ENCODE measurements at regions not wholly inside any gene's neighbourhood (a gene's known extent, or its start where the extent isn't known, plus 50 kb on each side); places are given as distances from the start of the nearest gene placed in this dataset.
"Not testable (repeated sequence)": the region's sequence is repeated elsewhere in the genome, so short reads cannot be mapped to it uniquely, and the experiment has no call there.

- Mint-ChIP-seq H3K9me3 (peaks cover 22% of the 10 kb centered on the region), H3K27ac (no peak overlapping the region), H3K4me1 (no peaks in the 10 kb centered on the region), H3K4me3 (no peak overlapping the region), H3K27me3 (no peaks in the 10 kb centered on the region), H3K36me3 (no peaks in the 10 kb centered on the region)
- ATAC-seq, result no peak
These were observed 585.1 kb upstream of the GRM3 start for GRCh38 chr7:86058649-86059048.

GRCh38 chr7:86050918-86051317 is 592.8 kb upstream of the GRM3 start:
- H3K9me3 Mint-ChIP-seq, result peaks cover 11% of the 10 kb centered on the region
- no peak overlapping the region for H3K4me3 Mint-ChIP-seq
- no peaks in the 10 kb centered on the region for H3K27me3 Mint-ChIP-seq
- no peaks in the 10 kb centered on the region for H3K4me1 Mint-ChIP-seq
- H3K27ac Mint-ChIP-seq, result no peak overlapping the region
- H3K36me3 Mint-ChIP-seq, result no peaks in the 10 kb centered on the region
- ATAC-seq, result no peak

GRCh38 chr7:86049910-86050309 is 593.8 kb upstream of the GRM3 start:
- Mint-ChIP-seq H3K9me3 (peaks cover 9% of the 10 kb centered on the region), H3K4me3 (no peak overlapping the region)

GRCh38 chr7:86045197-86045596 is 598.5 kb upstream of the GRM3 start:
- not testable (repeated sequence) for H3K36me3 Mint-ChIP-seq, H3K9me3 Mint-ChIP-seq, H3K27me3 Mint-ChIP-seq, ATAC-seq, H3K27ac Mint-ChIP-seq, H3K4me1 Mint-ChIP-seq, H3K4me3 Mint-ChIP-seq

More at GRCh38 chr7:86049910-86050309, 593.8 kb upstream of the GRM3 start:
- Mint-ChIP-seq H3K27ac (no peak overlapping the region), H3K4me1 (no peaks in the 10 kb centered on the region), H3K27me3 (no peaks in the 10 kb centered on the region), H3K36me3 (no peaks in the 10 kb centered on the region)
- ATAC-seq, result no peak

GRCh38 chr7:86025807-86026206 is 617.9 kb upstream of the GRM3 start:
- no peaks in the 10 kb centered on the region for H3K27me3 Mint-ChIP-seq
- no peaks in the 10 kb centered on the region for H3K4me1 Mint-ChIP-seq
- no peaks in the 10 kb centered on the region for H3K36me3 Mint-ChIP-seq
- peaks cover 2% of the 10 kb centered on the region for H3K9me3 Mint-ChIP-seq
- ATAC-seq, result no peak
- no peak overlapping the region for H3K4me3 Mint-ChIP-seq
- H3K27ac Mint-ChIP-seq, result no peak overlapping the region

- Mint-ChIP-seq H3K9me3 (no peaks in the 10 kb centered on the region), H3K4me1 (no peaks in the 10 kb centered on the region), H3K27ac (no peak overlapping the region), H3K36me3 (no peaks in the 10 kb centered on the region), H3K27me3 (no peaks in the 10 kb centered on the region), H3K4me3 (no peak overlapping the region)
- ATAC-seq, result no peak
These were observed 630.0 kb upstream of the GRM3 start for GRCh38 chr7:86013662-86014061.

- no peaks in the 10 kb centered on the region for H3K4me1 Mint-ChIP-seq
- H3K4me3 Mint-ChIP-seq, result no peak overlapping the region
- no peaks in the 10 kb centered on the region for H3K27me3 Mint-ChIP-seq
- no peaks in the 10 kb centered on the region for H3K36me3 Mint-ChIP-seq
- no peak for ATAC-seq
- H3K27ac Mint-ChIP-seq, result no peak overlapping the region
- no peaks in the 10 kb centered on the region for H3K9me3 Mint-ChIP-seq
These were observed 630.7 kb upstream of the GRM3 start for GRCh38 chr7:86012971-86013370.

- no peak overlapping the region for H3K27ac Mint-ChIP-seq
- peaks cover 1% of the 10 kb centered on the region for H3K9me3 Mint-ChIP-seq
- ATAC-seq, result no peak
- H3K36me3 Mint-ChIP-seq, result no peaks in the 10 kb centered on the region
- H3K4me3 Mint-ChIP-seq, result no peak overlapping the region
- H3K27me3 Mint-ChIP-seq, result no peaks in the 10 kb centered on the region
- no peaks in the 10 kb centered on the region for H3K4me1 Mint-ChIP-seq
These were observed 634.8 kb upstream of the GRM3 start for GRCh38 chr7:86008898-86009297.

- Mint-ChIP-seq H3K27me3 (no peaks in the 10 kb centered on the region), H3K27ac (no peak overlapping the region), H3K9me3 (peaks cover 10% of the 10 kb centered on the region), H3K4me3 (no peak overlapping the region), H3K4me1 (no peaks in the 10 kb centered on the region), H3K36me3 (no peaks in the 10 kb centered on the region)
- no peak for ATAC-seq
These were observed 636.8 kb upstream of the GRM3 start for GRCh38 chr7:86006909-86007308.

GRCh38 chr7:86002858-86003257 is 640.9 kb upstream of the GRM3 start:
- H3K4me1 Mint-ChIP-seq, result no peaks in the 10 kb centered on the region
- ATAC-seq, result no peak
- H3K9me3 Mint-ChIP-seq, result peaks cover 14% of the 10 kb centered on the region
- no peak overlapping the region for H3K27ac Mint-ChIP-seq
- H3K27me3 Mint-ChIP-seq, result no peaks in the 10 kb centered on the region
- H3K36me3 Mint-ChIP-seq, result no peaks in the 10 kb centered on the region
- H3K4me3 Mint-ChIP-seq, result no peak overlapping the region

GRCh38 chr7:85997515-85997914 is 646.2 kb upstream of the GRM3 start:
- Mint-ChIP-seq H3K36me3 (no peaks in the 10 kb centered on the region), H3K4me1 (no peaks in the 10 kb centered on the region), H3K27ac (no peak overlapping the region), H3K9me3 (peaks cover 15% of the 10 kb centered on the region), H3K4me3 (no peak overlapping the region), H3K27me3 (no peaks in the 10 kb centered on the region)
- no peak for ATAC-seq

GRCh38 chr7:85995101-85995500 is 648.6 kb upstream of the GRM3 start:
- Mint-ChIP-seq H3K27me3 (no peaks in the 10 kb centered on the region), H3K4me1 (no peaks in the 10 kb centered on the region), H3K9me3 (peaks cover 14% of the 10 kb centered on the region), H3K36me3 (no peaks in the 10 kb centered on the region), H3K4me3 (no peak overlapping the region), H3K27ac (no peak overlapping the region)
- ATAC-seq, result no peak

GRCh38 chr7:85980740-85981139 is 663.0 kb upstream of the GRM3 start:
- Mint-ChIP-seq H3K4me3 (no peak overlapping the region), H3K27ac (no peak overlapping the region), H3K27me3 (no peaks in the 10 kb centered on the region), H3K4me1 (no peaks in the 10 kb centered on the region), H3K9me3 (no peaks in the 10 kb centered on the region), H3K36me3 (no peaks in the 10 kb centered on the region)
- ATAC-seq, result no peak

GRCh38 chr7:85974176-85974575 is 669.5 kb upstream of the GRM3 start:
- no peak for ATAC-seq
- Mint-ChIP-seq H3K27ac (no peak overlapping the region), H3K27me3 (no peaks in the 10 kb centered on the region), H3K9me3 (no peaks in the 10 kb centered on the region), H3K36me3 (no peaks in the 10 kb centered on the region), H3K4me3 (no peak overlapping the region), H3K4me1 (no peaks in the 10 kb centered on the region)

- H3K27ac Mint-ChIP-seq, result no peak overlapping the region
- H3K4me3 Mint-ChIP-seq, result no peak overlapping the region
- no peaks in the 10 kb centered on the region for H3K9me3 Mint-ChIP-seq
- H3K27me3 Mint-ChIP-seq, result no peaks in the 10 kb centered on the region
- H3K36me3 Mint-ChIP-seq, result no peaks in the 10 kb centered on the region
- no peak for ATAC-seq
- no peaks in the 10 kb centered on the region for H3K4me1 Mint-ChIP-seq
These were observed 671.1 kb upstream of the GRM3 start for GRCh38 chr7:85972504-85973141.

GRCh38 chr7:85954961-85955360 is 688.7 kb upstream of the GRM3 start:
- no peaks in the 10 kb centered on the region for H3K27me3 Mint-ChIP-seq
- no peak for ATAC-seq
- H3K9me3 Mint-ChIP-seq, result no peaks in the 10 kb centered on the region
- H3K4me1 Mint-ChIP-seq, result no peaks in the 10 kb centered on the region
- no peak overlapping the region for H3K27ac Mint-ChIP-seq
- H3K36me3 Mint-ChIP-seq, result no peaks in the 10 kb centered on the region
- no peak overlapping the region for H3K4me3 Mint-ChIP-seq

GRCh38 chr7:85950871-85951270 is 692.8 kb upstream of the GRM3 start:
- H3K27me3 Mint-ChIP-seq, result no peaks in the 10 kb centered on the region
- H3K4me3 Mint-ChIP-seq, result no peak overlapping the region
- no peak for ATAC-seq
- H3K4me1 Mint-ChIP-seq, result no peaks in the 10 kb centered on the region
- H3K27ac Mint-ChIP-seq, result no peak overlapping the region
- H3K36me3 Mint-ChIP-seq, result no peaks in the 10 kb centered on the region
- peaks cover 13% of the 10 kb centered on the region for H3K9me3 Mint-ChIP-seq

Measured in stimulated activated memory B cell treated with anti-CD40 and anti-IgM and Interleukin-4, amounts not matched to agents 10 μg/mL and 1 μg/mL and 100 μg/mL, for 72 hours (primary cell).